ENCODE measurements at regions not wholly inside any gene's neighbourhood (a gene's known extent, or its start where the extent isn't known, plus 50 kb on each side); places are given as distances from the start of the nearest gene placed in this dataset.

DNA sequence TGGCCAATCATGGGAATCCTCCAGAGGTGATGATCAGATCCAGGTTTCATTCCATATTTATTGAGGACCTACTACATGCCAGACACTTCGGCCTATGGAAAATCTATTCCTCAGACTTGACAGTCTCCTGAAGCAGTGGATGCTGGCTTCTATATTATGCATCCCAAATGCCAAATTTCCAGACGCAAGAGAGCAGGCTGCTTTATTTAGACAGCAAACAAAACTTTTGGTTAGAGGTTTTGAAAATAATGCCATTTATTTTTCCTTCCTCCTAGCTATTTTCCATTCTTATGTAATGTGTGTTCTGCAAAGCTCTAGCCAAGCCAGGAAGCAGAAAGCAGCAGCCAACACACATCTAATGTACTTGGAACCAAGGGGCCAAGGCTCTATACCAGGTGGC, 330.8 kb downstream of the GPAM start:
- no peak for TF ChIP-seq EZH2 (IDR thresholded peaks at IDR 0.05; ENCODE audit: borderline replicate concordance, low read depth, low read length, severe bottlenecking)
- no peak for TF ChIP-seq CTCF (IDR thresholded peaks at IDR 0.05; ENCODE audit: extremely low read depth in 1 of 2, insufficient read depth in 1 of 2, low read depth in 1 of 2, low read length in 2 of 2)
- TF ChIP-seq POLR2AphosphoS5 (IDR thresholded peaks at IDR 0.05; ENCODE audit: insufficient read depth, low read depth, low read length): no peak
- TF ChIP-seq POLR2A (IDR thresholded peaks at IDR 0.05; ENCODE audit: low read depth, low read length): no peak

Data from endothelial cell of umbilical vein (primary cell).